ENCODE measurements at regions not wholly inside any gene's neighbourhood (a gene's known extent, or its start where the extent isn't known, plus 50 kb on each side); places are given as distances from the start of the nearest gene placed in this dataset.

- ATAC-seq (no peak), DNase-seq (ENCODE audit: low read depth, low spot score) (no peak)
- Histone ChIP-seq H3K9me3 (ENCODE audit: control insufficient read depth, insufficient read depth, low read depth, low read length) (no peaks in the 10 kb centered on the region), H3K36me3 (ENCODE audit: control insufficient read depth, insufficient read depth, low read length) (no peaks in the 10 kb centered on the region), H3K27me3 (ENCODE audit: control insufficient read depth, insufficient read depth, low read length) (no peaks in the 10 kb centered on the region), H3K4me3 (ENCODE audit: low read depth in 2 of 2, low read length in 2 of 2) (no peak overlapping the region), H3K27ac (ENCODE audit: low read length) (no peak overlapping the region), H3K4me1 (ENCODE audit: control insufficient read depth, insufficient read depth, low read length) (no peaks in the 10 kb centered on the region; the same call in 1 of the 2 replicates)
- ChIA-PET POLR2A (no interaction called here), CTCF (no interaction called here)
- intact Hi-C loops (cut with micrococcal nuclease; ENCODE audit: unreplicated experiment) = no loop called here
- TF ChIP-seq POLR2AphosphoS5 (IDR thresholded peaks at IDR 0.05; ENCODE audit: low read depth, low read length) (no peak), TCF7L2 (IDR thresholded peaks at IDR 0.05; ENCODE audit: low read depth, low read length) (no peak), CTCF (IDR thresholded peaks at IDR 0.05) (no peak), REST (IDR thresholded peaks at IDR 0.05; ENCODE audit: insufficient read depth in 1 of 2, low read depth in 2 of 2, low read length in 1 of 2) (no peak), SIN3A (IDR thresholded peaks at IDR 0.05; ENCODE audit: borderline replicate concordance, insufficient read depth, low read depth, low read length) (no peak)
- in situ Hi-C loops (cut with HindIII; ENCODE audit: low pct_unique_long_range_greater_than_20kb, low sequenced_read_pairs) = no loop called here
- BruUV-seq (replicated peaks) = no TSS peak
Measured at GRCh38 chr3:139187154-139187553, 142.5 kb upstream of the PRR23C start.

GRCh38 chr3:139187648-139188047, 143.0 kb upstream of the PRR23C start:
- Histone ChIP-seq H3K27me3 (ENCODE audit: control insufficient read depth, insufficient read depth, low read length) (no peaks in the 10 kb centered on the region), H3K4me3 (ENCODE audit: low read depth in 2 of 2, low read length in 2 of 2) (no peak overlapping the region), H3K9me3 (ENCODE audit: control insufficient read depth, insufficient read depth, low read depth, low read length) (no peaks in the 10 kb centered on the region), H3K27ac (ENCODE audit: low read length) (no peak overlapping the region), H3K4me1 (ENCODE audit: control insufficient read depth, insufficient read depth, low read length) (no peaks in the 10 kb centered on the region; the same call in 1 of the 2 replicates), H3K36me3 (ENCODE audit: control insufficient read depth, insufficient read depth, low read length) (no peaks in the 10 kb centered on the region)
- in situ Hi-C loops (cut with HindIII; ENCODE audit: low pct_unique_long_range_greater_than_20kb, low sequenced_read_pairs) (no loop called here), intact Hi-C loops (cut with micrococcal nuclease; ENCODE audit: unreplicated experiment) (no loop called here)
- no peak for TF ChIP-seq POLR2AphosphoS5 (IDR thresholded peaks at IDR 0.05; ENCODE audit: low read depth, low read length)
- no peak for TF ChIP-seq SIN3A (IDR thresholded peaks at IDR 0.05; ENCODE audit: borderline replicate concordance, insufficient read depth, low read depth, low read length)
- peak; percentile 14; the same call in 1 of the 2 replicates for TF ChIP-seq CTCF (IDR thresholded peaks at IDR 0.05)
- ATAC-seq (peak; percentile 27; the same call in 1 of the 2 replicates), DNase-seq (ENCODE audit: low read depth, low spot score) (no peak)
- ChIA-PET POLR2A (no interaction called here), CTCF (interaction anchor here (1.4 kb wide), 1 partner anchor 76 kb away, joined by 3 read pairs; no protein-coding TSS in a partner anchor)
- BruUV-seq (replicated peaks) = no TSS peak

Data from Panc1 (cell line).